ENCODE measurements at regions not wholly inside any gene's neighbourhood (a gene's known extent, or its start where the extent isn't known, plus 50 kb on each side); places are given as distances from the start of the nearest gene placed in this dataset.

- no peaks in the 10 kb centered on the region for H3K27me3 ChIP-seq (ENCODE audit: insufficient read depth, low read length)
- no peak overlapping the region for H2AFZ ChIP-seq (ENCODE audit: insufficient read depth, low read length, poor library complexity)
- H3K4me3 ChIP-seq (ENCODE audit: low read depth, low read length), result no peak overlapping the region
- H3K14ac ChIP-seq (ENCODE audit: low read length), result no peak overlapping the region
- H4K91ac ChIP-seq (ENCODE audit: low read depth, low read length), result no peak overlapping the region
- H3K27ac ChIP-seq (ENCODE audit: low read depth, low read length), result no peak overlapping the region
- no peak for DNase-seq
- H3K4ac ChIP-seq (ENCODE audit: low read depth, low read length), result no peak overlapping the region
- H4K8ac ChIP-seq (ENCODE audit: low read depth, low read length), result no peak overlapping the region
- no peak overlapping the region for H2AK5ac ChIP-seq (ENCODE audit: low read length)
- H3K23ac ChIP-seq (ENCODE audit: low read length), result no peak overlapping the region
- H3K36me3 ChIP-seq (ENCODE audit: control insufficient read depth in 1 of 2, insufficient read depth in 2 of 2, low read length in 2 of 2), result no peaks in the 10 kb centered on the region
- H3K79me2 ChIP-seq (ENCODE audit: control insufficient read depth, insufficient read depth, low read length, poor library complexity), result no peaks in the 10 kb centered on the region
- no peak overlapping the region for H3K4me2 ChIP-seq (ENCODE audit: low read length)
- H3K4me1 ChIP-seq (ENCODE audit: control insufficient read depth in 1 of 2, insufficient read depth in 2 of 2, low read length in 2 of 2), result peaks cover 0 to 4% of the 10 kb centered on the region in 2 experiments
- H2BK12ac ChIP-seq (ENCODE audit: low read length), result no peak overlapping the region
- H2BK5ac ChIP-seq (ENCODE audit: low read depth, low read length, poor library complexity), result no peak overlapping the region
- no peak overlapping the region for H3K9ac ChIP-seq (ENCODE audit: low read length)
- H2BK120ac ChIP-seq (ENCODE audit: insufficient read depth, low read length, poor library complexity), result no peak overlapping the region
- H3K9me3 ChIP-seq (ENCODE audit: insufficient read depth, low read depth, low read length), result no peaks in the 10 kb centered on the region
- no peak overlapping the region for H3K18ac ChIP-seq (ENCODE audit: low read length)
- WGBS (ENCODE audit: extremely low coverage, insufficient coverage, insufficient read length), result no CpG with 5 or more reads among the region's 10 CpGs
- no peak overlapping the region for H4K12ac ChIP-seq (ENCODE audit: low read depth, low read length)
- no peaks in the 10 kb centered on the region for H3K79me1 ChIP-seq (ENCODE audit: low read length)
Observed at GRCh38 chr6:4668271-4669179, 107.7 kb upstream of the CDYL start.

DNA sequence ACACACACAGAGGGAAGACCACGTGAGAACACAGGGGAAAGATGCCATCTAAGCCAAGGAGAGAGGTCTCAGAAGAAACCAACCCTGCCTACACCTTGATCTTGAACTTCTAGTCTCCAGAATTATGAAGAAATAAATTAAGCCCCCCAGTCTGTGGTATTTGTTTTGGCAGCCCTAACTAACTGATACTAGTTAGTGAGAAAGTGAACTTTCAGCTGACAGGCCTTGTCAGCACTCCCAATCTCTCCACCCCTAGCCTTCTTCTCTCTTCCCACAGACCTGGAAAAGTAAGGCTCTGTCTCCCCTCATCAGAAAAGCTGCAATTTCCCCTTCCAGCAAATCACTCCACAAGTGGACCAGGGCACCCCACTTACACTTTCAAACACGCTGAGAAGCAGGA, 108.6 kb upstream of the CDYL start:
- no CpG with 5 or more reads among the region's 2 CpGs for WGBS (ENCODE audit: extremely low coverage, insufficient coverage, insufficient read length)
- Histone ChIP-seq H2BK120ac (ENCODE audit: insufficient read depth, low read length, poor library complexity) (no peak overlapping the region), H3K79me1 (ENCODE audit: low read length) (no peaks in the 10 kb centered on the region), H3K36me3 (ENCODE audit: control insufficient read depth in 1 of 2, insufficient read depth in 2 of 2, low read length in 2 of 2) (no peaks in the 10 kb centered on the region), H2AFZ (ENCODE audit: insufficient read depth, low read length, poor library complexity) (no peak overlapping the region), H3K79me2 (ENCODE audit: control insufficient read depth, insufficient read depth, low read length, poor library complexity) (no peaks in the 10 kb centered on the region), H2BK12ac (ENCODE audit: low read length) (no peak overlapping the region), H3K4me3 (ENCODE audit: low read depth, low read length) (no peak overlapping the region), H4K91ac (ENCODE audit: low read depth, low read length) (no peak overlapping the region), H3K18ac (ENCODE audit: low read length) (no peak overlapping the region), H4K12ac (ENCODE audit: low read depth, low read length) (no peak overlapping the region), H3K9ac (ENCODE audit: low read length) (no peak overlapping the region), H3K4me2 (ENCODE audit: low read length) (no peak overlapping the region), H3K4me1 (ENCODE audit: control insufficient read depth in 1 of 2, insufficient read depth in 2 of 2, low read length in 2 of 2) (peaks cover 1 to 4% of the 10 kb centered on the region in 2 experiments), H2AK5ac (ENCODE audit: low read length) (no peak overlapping the region), H3K23ac (ENCODE audit: low read length) (no peak overlapping the region), H3K9me3 (ENCODE audit: insufficient read depth, low read depth, low read length) (no peaks in the 10 kb centered on the region), H2BK5ac (ENCODE audit: low read depth, low read length, poor library complexity) (no peak overlapping the region), H3K14ac (ENCODE audit: low read length) (no peak overlapping the region), H3K27ac (ENCODE audit: low read depth, low read length) (no peak overlapping the region), H4K8ac (ENCODE audit: low read depth, low read length) (no peak overlapping the region), H3K27me3 (ENCODE audit: insufficient read depth, low read length) (no peaks in the 10 kb centered on the region), H3K4ac (ENCODE audit: low read depth, low read length) (no peak overlapping the region)
- no peak for DNase-seq

DNA sequence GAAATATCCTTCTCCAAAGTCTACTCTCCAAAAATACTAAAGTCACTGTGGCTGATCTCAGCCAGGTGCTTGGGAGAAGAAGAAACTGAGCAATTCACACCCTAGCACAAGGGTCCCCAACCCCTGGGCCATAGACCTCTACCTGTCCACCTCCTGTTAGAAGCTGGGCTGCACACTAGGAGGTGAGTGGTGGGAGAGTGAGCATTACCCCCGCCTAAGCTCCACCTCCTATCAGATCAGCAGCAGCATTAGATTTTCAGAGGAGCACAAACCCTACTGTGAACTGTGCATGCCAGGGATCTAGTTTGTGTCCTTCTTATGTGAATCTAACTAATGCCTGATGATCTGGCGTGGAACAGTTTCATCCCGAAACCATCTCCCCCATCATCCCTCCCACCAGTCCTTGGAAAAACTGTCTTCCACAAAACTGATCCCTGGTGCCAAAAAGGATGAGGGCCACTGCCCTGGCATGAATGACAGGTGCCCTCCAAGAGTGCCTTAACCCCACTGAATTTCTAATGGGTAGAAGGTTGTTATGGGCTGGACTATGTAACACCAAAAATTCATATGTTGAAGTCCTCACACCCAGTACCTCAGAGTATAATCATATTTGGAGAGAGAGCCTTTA, 109.2 kb upstream of the CDYL start:
- Histone ChIP-seq H2AK5ac (ENCODE audit: low read length) (no peak overlapping the region), H2AFZ (ENCODE audit: insufficient read depth, low read length, poor library complexity) (no peak overlapping the region), H3K27me3 (ENCODE audit: insufficient read depth, low read length) (no peaks in the 10 kb centered on the region), H3K4me3 (ENCODE audit: low read depth, low read length) (no peak overlapping the region), H3K4me1 (ENCODE audit: control insufficient read depth in 1 of 2, insufficient read depth in 2 of 2, low read length in 2 of 2) (peaks cover 3 to 4% of the 10 kb centered on the region in 2 experiments), H3K79me2 (ENCODE audit: control insufficient read depth, insufficient read depth, low read length, poor library complexity) (no peaks in the 10 kb centered on the region), H2BK5ac (ENCODE audit: low read depth, low read length, poor library complexity) (no peak overlapping the region), H3K4me2 (ENCODE audit: low read length) (no peak overlapping the region), H4K8ac (ENCODE audit: low read depth, low read length) (no peak overlapping the region), H4K91ac (ENCODE audit: low read depth, low read length) (no peak overlapping the region), H3K14ac (ENCODE audit: low read length) (no peak overlapping the region), H3K27ac (ENCODE audit: low read depth, low read length) (no peak overlapping the region), H3K36me3 (ENCODE audit: control insufficient read depth in 1 of 2, insufficient read depth in 2 of 2, low read length in 2 of 2) (no peaks in the 10 kb centered on the region), H3K9ac (ENCODE audit: low read length) (no peak overlapping the region), H3K23ac (ENCODE audit: low read length) (no peak overlapping the region), H2BK120ac (ENCODE audit: insufficient read depth, low read length, poor library complexity) (no peak overlapping the region), H3K79me1 (ENCODE audit: low read length) (no peaks in the 10 kb centered on the region), H4K12ac (ENCODE audit: low read depth, low read length) (no peak overlapping the region), H3K9me3 (ENCODE audit: insufficient read depth, low read depth, low read length) (no peaks in the 10 kb centered on the region), H3K18ac (ENCODE audit: low read length) (no peak overlapping the region), H2BK12ac (ENCODE audit: low read length) (no peak overlapping the region), H3K4ac (ENCODE audit: low read depth, low read length) (no peak overlapping the region)
- no CpG with 5 or more reads among the region's 3 CpGs for WGBS (ENCODE audit: extremely low coverage, insufficient coverage, insufficient read length)
- DNase-seq, result no peak

DNA sequence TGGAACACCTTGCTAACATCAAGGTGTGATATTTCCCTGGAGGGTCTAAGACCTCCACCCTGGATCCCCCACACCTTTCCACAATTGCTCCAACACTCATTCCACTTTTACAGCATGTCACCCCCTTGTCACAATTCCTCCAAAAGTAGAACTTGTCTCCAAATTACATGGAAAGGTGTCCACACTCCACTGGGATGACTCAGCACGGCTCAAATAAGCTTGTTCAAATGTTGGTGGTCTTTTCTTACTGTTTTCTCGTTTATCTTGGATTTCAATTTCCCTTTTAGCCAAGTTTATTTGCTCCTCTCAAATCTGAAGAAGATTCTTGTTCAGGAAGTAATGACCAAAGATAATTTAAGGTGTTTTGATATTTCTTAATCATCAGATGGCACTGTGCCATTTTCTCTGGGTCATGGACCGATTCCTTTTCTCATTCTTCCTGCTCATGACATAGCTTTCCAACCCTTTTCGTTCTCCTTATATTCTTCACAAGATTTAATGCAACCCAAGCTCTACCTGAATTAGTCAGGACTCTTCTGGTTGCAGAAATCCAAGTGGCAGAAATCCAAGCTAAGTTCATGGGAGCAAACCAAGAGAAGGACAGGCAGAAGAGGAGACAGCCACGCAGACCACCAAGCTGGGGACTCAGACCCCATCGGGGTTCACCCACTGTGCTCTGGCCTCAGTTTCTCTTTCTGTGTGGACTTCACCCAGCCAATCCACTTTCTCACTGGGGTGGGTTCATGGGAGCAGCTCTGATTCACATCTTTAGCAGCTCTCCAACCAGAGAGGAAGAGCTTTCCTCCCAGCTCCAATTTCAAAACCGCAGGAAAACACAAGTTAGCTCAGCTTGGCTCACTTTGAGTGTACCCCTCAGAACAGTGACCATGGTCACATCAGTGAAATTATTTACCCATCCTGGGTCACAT, 110.5 kb upstream of the CDYL start:
- H3K27me3 ChIP-seq (ENCODE audit: insufficient read depth, low read length), result no peaks in the 10 kb centered on the region
- H3K14ac ChIP-seq (ENCODE audit: low read length), result no peak overlapping the region
- no peak for DNase-seq
- H3K4me1 ChIP-seq (ENCODE audit: control insufficient read depth in 1 of 2, insufficient read depth in 2 of 2, low read length in 2 of 2), result peaks cover 3 to 4% of the 10 kb centered on the region in 2 experiments
- no peak overlapping the region for H2BK12ac ChIP-seq (ENCODE audit: low read length)
- H4K91ac ChIP-seq (ENCODE audit: low read depth, low read length), result no peak overlapping the region
- no peak overlapping the region for H3K9ac ChIP-seq (ENCODE audit: low read length)
- no peak overlapping the region for H3K4me2 ChIP-seq (ENCODE audit: low read length)
- no peak overlapping the region for H3K4ac ChIP-seq (ENCODE audit: low read depth, low read length)
- H4K8ac ChIP-seq (ENCODE audit: low read depth, low read length), result no peak overlapping the region
- no peak overlapping the region for H2AFZ ChIP-seq (ENCODE audit: insufficient read depth, low read length, poor library complexity)
- no peak overlapping the region for H4K12ac ChIP-seq (ENCODE audit: low read depth, low read length)
- H3K27ac ChIP-seq (ENCODE audit: low read depth, low read length), result no peak overlapping the region
- no CpG with 5 or more reads among the region's 7 CpGs for WGBS (ENCODE audit: extremely low coverage, insufficient coverage, insufficient read length)
- H3K36me3 ChIP-seq (ENCODE audit: control insufficient read depth in 1 of 2, insufficient read depth in 2 of 2, low read length in 2 of 2), result no peaks in the 10 kb centered on the region
- no peaks in the 10 kb centered on the region for H3K9me3 ChIP-seq (ENCODE audit: insufficient read depth, low read depth, low read length)
- H2BK5ac ChIP-seq (ENCODE audit: low read depth, low read length, poor library complexity), result no peak overlapping the region
- no peak overlapping the region for H2AK5ac ChIP-seq (ENCODE audit: low read length)
- H3K18ac ChIP-seq (ENCODE audit: low read length), result no peak overlapping the region
- no peak overlapping the region for H2BK120ac ChIP-seq (ENCODE audit: insufficient read depth, low read length, poor library complexity)
- no peak overlapping the region for H3K23ac ChIP-seq (ENCODE audit: low read length)
- H3K79me1 ChIP-seq (ENCODE audit: low read length), result no peaks in the 10 kb centered on the region
- no peak overlapping the region for H3K4me3 ChIP-seq (ENCODE audit: low read depth, low read length)
- H3K79me2 ChIP-seq (ENCODE audit: control insufficient read depth, insufficient read depth, low read length, poor library complexity), result no peaks in the 10 kb centered on the region
